ENCODE measurements at regions not wholly inside any gene's neighbourhood (a gene's known extent, or its start where the extent isn't known, plus 50 kb on each side); places are given as distances from the start of the nearest gene placed in this dataset.

GRCh38 chr1:165116171-165116570 lies 240.3 kb downstream of the LMX1A start:
- TF ChIP-seq CTCF (IDR thresholded peaks at IDR 0.05), result no peak
- no peak for TF ChIP-seq POLR2A (IDR thresholded peaks at IDR 0.05)

Measured in lower leg skin (tissue), 3 donors.